ENCODE measurements at regions not wholly inside any gene's neighbourhood (a gene's known extent, or its start where the extent isn't known, plus 50 kb on each side); places are given as distances from the start of the nearest gene placed in this dataset.

- no peak for DNase-seq
Measured at GRCh38 chr12:91964501-91964900, 181.1 kb downstream of the BTG1 start.

DNA sequence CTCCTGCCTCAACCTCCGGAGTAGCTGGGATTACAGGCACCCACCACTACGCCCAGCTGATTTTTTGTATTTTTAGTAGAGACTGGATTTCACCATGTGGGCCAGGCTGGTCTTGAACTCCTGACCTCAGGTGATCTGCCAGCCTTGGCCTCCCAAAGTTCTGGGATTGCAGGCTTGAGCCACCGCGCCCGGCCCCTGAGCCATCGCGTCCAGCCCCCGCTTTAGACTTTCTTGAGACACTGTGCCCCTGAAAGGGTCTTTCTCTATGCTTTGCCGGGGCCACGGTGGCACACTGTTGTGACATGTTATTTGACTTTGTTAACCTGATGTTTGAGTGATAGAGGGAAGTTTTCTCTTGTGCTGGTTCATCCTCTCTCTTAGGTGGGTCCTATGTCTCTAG, 186.4 kb downstream of the BTG1 start:
- DNase-seq: no peak

DNA sequence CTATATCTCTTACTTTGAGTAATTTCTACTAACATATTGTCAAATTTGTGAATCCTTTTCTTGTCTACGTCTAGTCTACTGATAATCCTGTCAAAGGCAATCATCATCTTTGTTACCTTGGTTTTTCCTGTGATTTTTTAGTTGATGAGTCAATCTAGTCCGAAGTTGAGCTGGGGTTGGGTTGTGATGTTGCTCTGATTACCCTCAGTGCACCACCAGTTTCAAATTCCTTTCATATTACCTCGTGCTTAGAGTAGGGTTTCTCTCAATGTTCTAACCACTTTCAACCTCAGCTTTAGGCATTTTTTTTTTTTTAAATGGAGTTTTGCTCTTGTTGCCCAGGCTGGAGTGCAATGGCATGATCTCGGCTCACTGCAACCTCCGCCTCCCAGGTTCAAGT, 186.8 kb downstream of the BTG1 start:
- DNase-seq: no peak

- DNase-seq: no peak
Measured at GRCh38 chr12:91954747-91955146, 190.9 kb downstream of the BTG1 start.

DNA sequence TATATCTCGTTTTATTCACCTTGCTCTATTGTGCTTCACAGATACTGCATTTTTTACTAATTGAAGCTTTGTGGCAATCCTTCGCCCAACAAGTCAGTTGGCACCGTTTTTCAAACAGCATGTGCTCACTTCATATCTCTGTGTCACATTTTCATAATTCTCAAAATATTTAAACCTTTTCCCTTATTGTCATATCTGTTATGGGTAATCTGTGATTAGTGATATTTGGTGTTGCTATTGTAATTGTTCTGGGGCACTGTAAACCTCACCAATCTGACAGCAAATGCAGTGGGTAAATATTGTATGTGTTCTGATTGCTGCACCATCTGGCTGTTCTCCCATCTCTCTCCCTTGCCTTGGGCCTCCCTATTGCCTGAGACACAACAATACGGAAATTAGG, 191.3 kb downstream of the BTG1 start:
- DNase-seq: no peak

DNA sequence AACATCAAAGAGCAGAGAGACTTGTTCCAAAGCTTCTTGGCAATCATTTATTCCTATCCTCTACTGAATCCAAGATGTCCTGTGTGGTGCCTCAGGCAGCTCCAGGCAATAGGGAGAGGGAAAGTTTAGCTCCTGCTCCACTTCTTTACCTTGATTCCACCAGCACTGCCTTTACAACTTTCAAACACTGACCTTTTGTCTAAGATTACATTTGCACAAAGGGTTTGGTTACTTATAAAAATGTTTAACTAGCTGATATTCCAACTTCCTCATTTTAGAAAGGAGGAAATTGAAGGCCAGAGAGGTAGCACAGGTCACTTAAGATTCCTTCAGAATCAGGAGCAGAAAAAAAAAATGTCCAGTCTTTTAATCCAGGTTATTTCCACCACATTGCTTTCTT, 192.7 kb downstream of the BTG1 start:
- no peak for DNase-seq

- DNase-seq: no peak
Measured at GRCh38 chr12:91951571-91951970, 194.1 kb downstream of the BTG1 start.

- DNase-seq: no peak
Measured at GRCh38 chr12:91948504-91948903, 197.1 kb downstream of the BTG1 start.

GRCh38 chr12:91947459-91947858, 198.2 kb downstream of the BTG1 start:
- no peak for DNase-seq

DNA sequence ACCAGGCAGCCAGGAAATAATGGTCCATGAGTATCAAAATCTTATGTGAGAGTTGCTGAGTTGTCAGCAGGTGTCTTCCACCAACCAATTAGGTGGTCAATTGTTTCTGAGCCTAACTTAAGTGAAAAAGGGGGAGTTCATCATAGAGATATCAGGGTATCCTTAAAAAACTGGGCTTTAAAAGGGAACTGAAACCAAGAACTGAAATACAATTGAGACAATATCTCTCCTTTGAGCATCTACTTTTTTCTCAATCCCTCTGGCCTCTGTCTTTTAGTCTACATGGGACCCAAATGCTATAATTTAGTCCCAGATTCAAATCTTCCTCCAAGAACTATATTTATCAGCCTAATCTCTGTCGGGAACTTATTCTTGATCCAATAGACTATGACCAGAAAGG, 201.0 kb downstream of the BTG1 start:
- no peak for DNase-seq

GRCh38 chr12:91940826-91941570, 204.6 kb downstream of the BTG1 start:
- no peak for DNase-seq

DNA sequence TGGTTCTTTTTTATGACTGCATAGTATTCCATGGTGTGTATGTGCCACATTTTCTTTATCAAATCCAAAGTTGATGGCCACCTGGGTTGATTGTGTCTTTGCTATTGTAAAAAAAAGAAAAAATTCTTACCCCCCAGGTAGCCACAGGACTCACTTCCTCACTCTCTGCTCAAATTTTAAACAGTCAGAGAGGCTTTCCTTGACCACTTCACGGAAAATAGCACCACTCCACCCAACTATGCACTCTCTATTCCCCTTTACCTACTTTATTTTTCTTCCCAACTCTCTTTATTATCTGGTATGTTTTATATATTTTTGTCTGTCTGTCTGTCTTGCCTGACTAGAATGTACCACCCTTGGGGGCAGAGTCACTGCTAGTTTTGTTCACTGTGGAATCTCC, 205.3 kb downstream of the BTG1 start:
- DNase-seq: no peak

DNA sequence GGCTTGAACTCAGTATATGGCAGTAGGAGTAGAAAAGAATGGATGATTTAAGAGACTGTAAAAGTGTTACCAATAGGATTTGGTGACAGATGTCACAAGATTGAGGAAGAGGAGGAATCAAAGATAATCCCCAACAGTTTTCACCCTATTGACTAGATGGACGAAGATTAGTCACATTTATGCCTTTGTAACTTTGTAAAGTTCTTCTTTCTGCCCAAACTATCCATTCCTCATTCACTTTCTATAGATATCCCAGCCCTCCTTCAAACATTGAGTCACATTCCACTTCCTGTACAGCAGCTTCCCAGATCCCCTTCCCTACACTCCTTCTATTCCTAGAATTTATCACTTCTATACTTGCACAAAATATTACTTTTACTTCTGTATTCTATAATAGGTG, 207.9 kb downstream of the BTG1 start:
- no peak for DNase-seq

DNA sequence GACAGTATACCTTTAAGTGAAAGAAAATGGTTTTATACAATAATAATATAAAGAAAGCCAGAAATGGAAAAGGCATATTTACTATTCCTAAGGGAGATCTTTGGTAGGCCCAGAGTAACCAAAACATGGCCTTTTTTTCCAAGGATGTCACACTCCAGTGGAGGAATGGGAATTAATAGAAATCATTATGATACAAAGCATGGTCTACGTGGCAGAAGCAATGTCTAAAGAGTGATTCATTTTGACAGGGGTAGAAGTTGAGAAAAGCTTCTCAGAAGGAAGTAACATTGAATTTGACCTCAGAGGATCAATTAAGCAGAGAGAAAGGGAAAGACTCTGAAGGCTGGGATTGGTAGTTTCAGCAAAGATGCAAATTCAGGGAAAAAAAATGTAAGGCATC, 208.6 kb downstream of the BTG1 start:
- DNase-seq: no peak

DNA sequence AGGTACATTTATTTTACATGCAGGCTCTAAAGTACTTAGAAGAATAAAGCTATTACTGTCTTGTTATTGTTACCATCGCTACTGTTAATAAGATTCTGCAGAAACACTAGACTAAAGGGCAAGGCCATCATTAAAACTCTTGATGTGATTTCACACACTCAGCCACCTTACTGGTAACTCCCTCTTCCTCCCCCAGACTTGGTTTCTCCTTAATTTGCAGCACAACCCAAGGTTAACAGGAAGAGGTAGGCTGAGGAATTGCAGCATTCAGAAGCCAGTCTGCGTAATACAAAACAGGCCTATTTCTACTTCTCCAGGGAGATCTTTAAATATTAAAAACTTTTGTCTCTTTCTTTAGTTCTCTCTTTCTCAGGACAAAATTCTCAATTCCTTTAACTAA, 210.3 kb downstream of the BTG1 start:
- DNase-seq: no peak

GRCh38 chr12:91931111-91931510, 214.5 kb downstream of the BTG1 start:
- no peak for DNase-seq

DNA sequence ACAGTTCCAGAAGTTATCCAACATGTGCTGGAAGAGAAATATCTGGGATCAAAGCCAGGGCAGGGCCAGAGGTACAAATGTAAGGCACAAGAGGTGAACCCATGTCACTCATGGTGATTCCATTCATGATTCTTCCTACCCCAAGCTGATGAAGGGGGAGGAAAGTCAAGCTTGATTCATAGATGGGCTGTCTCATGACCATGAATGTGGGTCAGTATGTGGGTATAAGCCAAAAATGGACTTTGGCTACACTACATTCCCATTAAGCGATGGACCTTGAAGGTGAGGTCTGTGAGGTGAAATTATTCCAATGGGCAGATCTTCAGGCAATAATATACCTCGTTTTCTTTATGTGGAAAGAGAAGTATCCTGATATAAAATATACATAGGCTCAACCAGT, 217.1 kb downstream of the BTG1 start:
- DNase-seq: no peak

- DNase-seq: no peak
Measured at GRCh38 chr12:91926848-91927247, 218.8 kb downstream of the BTG1 start.

- no peak for DNase-seq
Measured at GRCh38 chr12:91924827-91925226, 220.8 kb downstream of the BTG1 start.

GRCh38 chr12:91923864-91924263, 221.8 kb downstream of the BTG1 start:
- no peak for DNase-seq

GRCh38 chr12:91922674-91923073, 223.0 kb downstream of the BTG1 start:
- no peak for DNase-seq

GRCh38 chr12:91922139-91922538, 223.5 kb downstream of the BTG1 start:
- DNase-seq: no peak

DNA sequence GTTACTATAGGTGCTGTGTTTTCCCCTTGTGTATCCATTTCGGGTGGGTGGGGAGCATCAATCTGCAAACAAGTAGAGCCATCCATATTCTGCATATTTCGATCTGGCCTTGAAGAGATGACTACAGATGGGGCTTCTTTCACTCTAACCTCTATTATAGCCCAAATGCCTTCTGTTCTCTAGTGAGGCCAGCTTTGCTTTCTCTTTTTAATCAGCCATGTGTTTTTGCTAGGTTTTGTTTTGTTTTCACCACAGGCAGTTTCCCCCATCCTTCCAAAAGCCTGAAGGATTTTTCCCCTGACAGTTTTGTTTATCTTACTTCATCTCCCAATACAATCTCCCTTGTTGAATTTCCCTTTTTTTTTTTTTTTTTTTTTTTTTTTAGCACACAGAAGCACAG, 224.1 kb downstream of the BTG1 start:
- DNase-seq: no peak

- no peak for DNase-seq
Measured at GRCh38 chr12:91920741-91921140, 224.9 kb downstream of the BTG1 start.

- DNase-seq: no peak
Measured at GRCh38 chr12:91920276-91920675, 225.4 kb downstream of the BTG1 start.

- DNase-seq: no peak
Measured at GRCh38 chr12:91918431-91918830, 227.2 kb downstream of the BTG1 start.

Measured in stimulated activated CD4-positive, alpha-beta T cell treated with anti-CD3 and anti-CD28 coated beads, Interleukin-2, amount 100 ng/mL, for 48 hours (primary cell).